ENCODE measurements at regions not wholly inside any gene's neighbourhood (a gene's known extent, or its start where the extent isn't known, plus 50 kb on each side); places are given as distances from the start of the nearest gene placed in this dataset.

- H4K91ac ChIP-seq (replicated peaks; ENCODE audit: insufficient read length, low read length), result no peak overlapping the region
- no peak overlapping the region for H3K4ac ChIP-seq (replicated peaks; ENCODE audit: insufficient read length, low read depth, low read length)
- no peaks in the 10 kb centered on the region for H3K79me2 ChIP-seq (ENCODE audit: control insufficient read depth in 1 of 2, insufficient read depth in 2 of 2, low read length in 2 of 2)
- H2BK120ac ChIP-seq (replicated peaks; ENCODE audit: low read depth, low read length), result no peak overlapping the region
- H3K9ac ChIP-seq (replicated peaks in 1 of 4; ENCODE audit: extremely low read depth in 1 of 4, low read depth in 3 of 4, low read length in 3 of 4), result no peak overlapping the region
- no peak overlapping the region for H4K5ac ChIP-seq (ENCODE audit: insufficient read length, low read depth, low read length)
- H3K4me1 ChIP-seq (replicated peaks in 1 of 4; ENCODE audit: control insufficient read depth in 3 of 4, insufficient read depth in 4 of 4, low read length in 3 of 4), result no peaks in the 10 kb centered on the region
- no peak for FAIRE-seq
- no peaks in the 10 kb centered on the region for H3K79me1 ChIP-seq (ENCODE audit: low read depth, low read length)
- no peaks in the 10 kb centered on the region for H4K20me1 ChIP-seq (replicated peaks in 1 of 2; ENCODE audit: control insufficient read depth in 1 of 2, insufficient read depth in 2 of 2, low read length in 2 of 2)
- 0 out of 2 replicates have a peak overlapping the region, but pooled peaks have one; percentile 22 for H2AFZ ChIP-seq (ENCODE audit: low read length)
- POLR2A ChIA-PET (ENCODE audit: partially characterized antibody), result no interaction called here
- no peak overlapping the region for H3K14ac ChIP-seq (ENCODE audit: insufficient read length)
- H3K23me2 ChIP-seq (ENCODE audit: low read depth, low read length), result no peaks in the 10 kb centered on the region
- no peak overlapping the region for H3K23ac ChIP-seq (ENCODE audit: insufficient read length)
- no peak overlapping the region for H3K4me2 ChIP-seq (ENCODE audit: insufficient read depth in 1 of 2, low read depth in 2 of 2, low read length in 2 of 2)
- no peak overlapping the region for H2BK5ac ChIP-seq (ENCODE audit: low read depth, low read length)
- no peak overlapping the region for H2BK20ac ChIP-seq (ENCODE audit: low read length)
- H3K4me3 ChIP-seq (ENCODE audit: extremely low read depth in 1 of 4, insufficient read depth in 2 of 4, low read depth in 3 of 4, low read length in 4 of 4), result no peak overlapping the region
- H3K18ac ChIP-seq (ENCODE audit: extremely low read depth, low read length), result no peak overlapping the region
- no peak for DNase-seq (ENCODE audit: low read depth in 1 of 2, low spot score in 2 of 2)
- H3K36me3 ChIP-seq (ENCODE audit: control insufficient read depth in 2 of 4, insufficient read depth in 4 of 4, low read length in 3 of 4), result no peaks in the 10 kb centered on the region
- H2BK15ac ChIP-seq (ENCODE audit: low read length), result no peak overlapping the region
- CTCF ChIA-PET (ENCODE audit: partially characterized antibody), result no interaction called here
- no peaks in the 10 kb centered on the region for H3K27me3 ChIP-seq (replicated peaks in 1 of 4; ENCODE audit: control insufficient read depth in 3 of 4, extremely low read depth in 1 of 4, insufficient read depth in 3 of 4, low read length in 3 of 4)
- H3K56ac ChIP-seq (replicated peaks; ENCODE audit: insufficient read length, low read depth, low read length), result no peak overlapping the region
- H2BK12ac ChIP-seq (ENCODE audit: low read depth, low read length), result no peak overlapping the region
- TF ChIP-seq RAD21 (IDR thresholded peaks at IDR 0.05 in 1 of 2, conservative IDR thresholded peaks at IDR 0.05 in 1 of 2; ENCODE audit: low read depth in 2 of 2, low read length in 2 of 2) (no peak), TEAD4 (IDR thresholded peaks at IDR 0.05; ENCODE audit: low read depth, low read length) (no peak), TAF7 (optimal IDR thresholded peaks at IDR 0.05; ENCODE audit: borderline replicate concordance, low read depth, low read length) (no peak), POLR2AphosphoS5 (IDR thresholded peaks at IDR 0.05; ENCODE audit: low read depth, low read length) (no peak), POU5F1 (IDR thresholded peaks at IDR 0.05; ENCODE audit: low read depth, low read length) (no peak), JUND (IDR thresholded peaks at IDR 0.05; ENCODE audit: low read length) (no peak), YY1 (IDR thresholded peaks at IDR 0.05; ENCODE audit: low read depth, low read length) (no peak), PHF8 (conservative IDR thresholded peaks at IDR 0.05; ENCODE audit: low read depth, low read length) (no peak), GABPA (IDR thresholded peaks at IDR 0.05; ENCODE audit: borderline replicate concordance, insufficient read depth, low read length) (no peak), SP4 (IDR thresholded peaks at IDR 0.05; ENCODE audit: low read length) (no peak), FOSL1 (IDR thresholded peaks at IDR 0.05; ENCODE audit: insufficient read depth, low read depth, low read length) (no peak), CTBP2 (IDR thresholded peaks at IDR 0.05; ENCODE audit: borderline replicate concordance, insufficient read depth, insufficient read length, low read length) (no peak), BRCA1 (IDR thresholded peaks at IDR 0.05; ENCODE audit: low read depth, low read length) (no peak)
- H3K27ac ChIP-seq (ENCODE audit: low read depth, low read length), result no peak overlapping the region
- H2AK5ac ChIP-seq (ENCODE audit: low read depth, low read length), result no peak overlapping the region
- no peak overlapping the region for H4K8ac ChIP-seq (ENCODE audit: extremely low read depth, insufficient read depth, low read length)
- WGBS, 2 experiments (ENCODE audit: extremely low coverage in 1 of 2, insufficient coverage in 1 of 2, insufficient read length in 1 of 2, insufficient replicate concordance in 2 of 2, low coverage in 1 of 2, low lambda C conversion rate in 2 of 2, missing lambda C conversion rate in 1 of 2), result 90% methylated on average over 5 of the region's 5 CpGs; no CpG with 5 or more reads in 1 of the 2 experiments
- H3K9me3 ChIP-seq (ENCODE audit: insufficient read depth in 2 of 2, low read depth in 1 of 2, low read length in 1 of 2), result no peaks in the 10 kb centered on the region
These were observed 511.1 kb upstream of the MAP3K7 start for GRCh38 chr6:91098006-91098405.

Measured in H1 (cell line).